GM19043 (cell line): ENCODE measurements at regions not wholly inside any gene's neighbourhood (a gene's known extent, or its start where the extent isn't known, plus 50 kb on each side); places are given as distances from the start of the nearest gene placed in this dataset.

Source experiments
- ATAC-seq: cut with Tn5 transposase; IDR thresholded peaks from one replicate; pipeline ENCODE4 v1.9.1; 2021; ENCODE audit warnings: low read depth; ENCODE audit not compliant: unreplicated experiment

- ATAC-seq = no peak
These were observed 74.7 kb downstream of the BUD13 start for GRCh38 chr11:116698080-116698479.

GRCh38 chr11:116697639-116698038 is 75.1 kb downstream of the BUD13 start:
- no peak for ATAC-seq

DNA sequence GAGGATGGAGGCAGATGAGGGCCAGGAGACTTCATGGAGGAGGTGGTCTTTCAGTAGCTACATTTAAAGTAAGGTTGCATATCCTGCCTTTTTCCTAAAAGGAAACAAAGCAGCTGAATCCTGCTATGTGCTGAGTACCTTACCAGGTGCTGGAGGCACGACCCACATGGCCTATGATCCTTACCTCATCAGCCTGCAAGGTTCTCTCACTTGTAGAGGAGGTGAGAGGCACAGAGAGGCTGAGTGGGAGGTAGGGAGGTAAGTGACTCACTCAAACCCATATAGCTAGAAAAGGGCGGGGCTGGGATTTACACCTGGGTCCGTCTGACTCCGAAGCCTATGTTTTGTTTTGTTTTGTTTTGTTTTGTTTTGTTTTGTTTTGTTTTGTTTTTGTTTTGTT is 75.8 kb downstream of the BUD13 start:
- no peak for ATAC-seq

GRCh38 chr11:116696381-116696941 is 76.3 kb downstream of the BUD13 start:
- ATAC-seq = no peak

- ATAC-seq = no peak
These were observed 77.0 kb downstream of the BUD13 start for GRCh38 chr11:116695657-116696254.

DNA sequence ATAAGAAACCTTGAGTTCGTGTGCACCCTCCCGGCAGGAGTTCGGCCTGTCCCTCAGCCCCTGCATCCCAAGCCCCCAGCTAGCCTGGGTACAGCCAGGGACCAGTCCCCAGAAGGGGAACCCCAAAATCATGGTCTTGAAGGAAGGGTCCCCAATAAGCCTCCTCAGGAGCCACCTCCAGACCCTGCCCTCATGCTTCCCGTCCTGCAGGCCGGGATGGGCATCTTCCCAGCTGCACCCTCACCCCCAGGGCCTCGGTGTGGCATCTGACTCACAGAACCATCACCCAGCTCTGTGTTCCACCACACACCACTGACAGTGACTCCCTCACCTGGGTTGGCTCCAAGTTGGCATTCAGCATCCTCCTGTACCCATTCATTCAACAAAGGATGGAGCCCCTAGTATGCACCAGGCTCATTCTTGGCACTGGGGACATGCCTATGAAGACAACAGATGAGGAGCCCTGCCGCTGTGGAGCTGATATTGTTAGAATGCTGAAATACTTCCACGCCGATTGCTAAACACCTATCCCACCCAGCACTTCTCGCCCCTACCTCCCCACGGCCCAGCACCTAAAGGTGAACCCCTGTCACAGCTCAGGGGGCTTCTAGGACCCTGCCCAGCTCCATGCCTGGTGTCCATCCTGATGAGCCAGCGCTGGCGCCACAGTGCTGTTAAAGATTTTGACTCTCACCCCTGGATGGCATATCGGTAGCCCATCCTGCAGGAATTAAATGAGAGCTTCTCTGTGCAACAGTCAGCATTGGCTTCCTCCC is 77.8 kb downstream of the BUD13 start:
- no peak for ATAC-seq

DNA sequence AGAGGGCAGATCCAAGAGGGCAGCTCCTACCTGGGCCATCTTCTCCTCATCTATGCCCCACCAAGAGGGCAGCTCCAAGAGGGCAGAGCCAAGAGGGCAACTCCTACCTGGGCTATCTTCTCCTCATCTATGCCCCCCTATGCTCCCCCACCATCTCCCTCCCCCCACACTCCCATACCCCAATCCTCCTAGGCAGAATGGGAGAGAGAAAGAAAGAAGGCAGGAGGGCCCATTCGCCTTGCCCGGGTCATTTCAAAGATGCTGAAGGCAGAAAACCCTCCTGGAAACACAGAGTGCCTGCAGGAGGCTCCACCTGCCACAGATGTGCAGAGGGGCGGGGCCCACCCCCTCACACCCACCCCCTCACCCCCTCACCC is 78.5 kb downstream of the BUD13 start:
- ATAC-seq = no peak

DNA sequence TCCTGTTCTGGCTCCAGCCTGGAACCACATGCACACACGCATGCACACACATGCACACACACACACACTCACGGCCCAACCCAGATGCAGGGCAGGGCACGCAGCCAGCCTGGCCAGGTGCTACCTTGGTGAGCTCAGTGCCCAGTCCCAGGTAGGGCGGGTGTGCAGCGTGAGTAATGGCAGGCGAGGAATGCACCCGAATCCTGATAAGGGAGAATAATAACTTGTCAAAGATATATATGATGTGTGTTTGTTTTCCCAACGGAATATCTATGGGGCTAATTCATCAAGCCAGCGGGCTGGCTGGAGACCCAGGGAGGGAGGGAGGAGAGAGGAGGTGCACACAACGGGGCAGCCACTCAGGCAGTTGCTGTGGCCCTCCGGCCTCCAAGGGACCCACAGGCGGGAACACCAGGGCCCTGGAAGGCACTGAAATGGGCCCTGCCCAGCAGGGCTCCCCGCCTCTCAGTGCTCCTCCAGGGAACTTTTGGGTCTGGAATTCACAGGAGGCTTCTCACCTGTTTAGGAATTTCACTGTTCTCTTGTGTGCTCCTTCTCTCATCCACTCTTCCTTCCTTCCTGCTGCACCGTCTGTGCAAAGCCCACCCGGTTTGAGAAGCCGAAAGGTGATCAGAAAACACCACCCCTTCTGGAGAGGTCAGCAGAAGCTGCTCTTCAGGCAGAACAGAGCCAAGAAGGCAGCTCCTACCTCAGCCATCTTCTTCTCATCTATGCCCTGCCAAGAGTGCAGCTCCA is 79.0 kb downstream of the BUD13 start:
- ATAC-seq = no peak

DNA sequence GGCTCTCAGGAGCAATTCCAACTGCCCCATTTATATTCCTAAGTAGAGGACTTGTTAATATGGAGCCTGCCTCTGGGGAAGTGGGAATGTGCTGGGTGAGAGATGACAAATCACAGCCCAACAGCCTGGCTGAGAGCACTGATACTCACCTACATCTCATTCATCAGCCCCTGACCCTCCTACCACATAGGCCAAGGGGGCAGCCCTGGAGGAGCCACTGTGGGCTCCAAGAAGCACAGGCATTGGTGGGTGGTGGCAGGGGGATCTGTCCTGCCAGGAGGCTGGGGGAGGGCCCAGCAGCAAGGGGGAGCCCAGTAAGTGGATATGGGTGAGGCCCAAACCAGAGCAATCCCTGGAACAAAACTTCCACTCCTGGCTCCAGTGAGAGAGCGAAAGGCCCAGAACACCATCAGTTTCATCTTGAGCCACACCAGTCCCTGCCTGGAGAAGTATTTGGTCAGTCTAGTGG is 79.7 kb downstream of the BUD13 start:
- ATAC-seq = no peak

- ATAC-seq = no peak
These were observed 80.3 kb downstream of the BUD13 start for GRCh38 chr11:116692318-116693101.

GRCh38 chr11:116691771-116692177 is 81.0 kb downstream of the BUD13 start:
- ATAC-seq = peak; percentile 82

GRCh38 chr11:116690611-116691010 is 82.2 kb downstream of the BUD13 start:
- ATAC-seq = no peak

DNA sequence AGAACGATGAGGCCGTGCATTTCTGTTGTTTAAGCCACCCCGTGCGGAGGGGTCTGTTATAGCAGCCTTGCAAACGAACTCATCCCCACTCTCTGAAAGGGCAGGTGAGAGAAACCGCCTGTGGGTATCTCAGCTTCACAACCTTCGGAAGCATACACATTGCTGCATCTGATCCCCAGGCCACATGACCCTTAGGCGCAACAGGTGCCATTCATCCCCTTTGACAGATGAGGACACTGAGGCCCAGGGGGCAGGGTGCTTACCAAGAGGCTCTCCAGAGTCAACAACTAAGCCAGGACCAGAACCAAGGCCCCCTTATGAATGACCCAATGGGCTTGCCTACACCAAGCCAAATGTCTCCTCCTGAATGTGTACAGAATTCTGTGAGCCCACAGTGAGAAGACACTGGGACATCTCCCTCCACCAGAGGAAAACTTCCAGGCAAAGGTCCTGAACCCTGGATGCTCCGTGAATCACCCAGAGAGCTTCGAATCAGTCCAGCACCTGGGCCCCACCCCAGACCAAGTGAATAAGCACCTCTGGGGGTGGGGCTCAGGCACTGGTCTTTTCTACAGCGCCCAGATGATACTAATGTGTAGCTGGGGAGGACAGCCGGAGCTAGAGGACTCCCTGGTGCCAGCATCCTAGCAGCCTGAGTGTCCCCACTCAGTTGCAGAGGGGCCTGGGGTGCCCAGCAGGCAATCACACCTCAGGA is 83.2 kb downstream of the BUD13 start:
- no peak for ATAC-seq

DNA sequence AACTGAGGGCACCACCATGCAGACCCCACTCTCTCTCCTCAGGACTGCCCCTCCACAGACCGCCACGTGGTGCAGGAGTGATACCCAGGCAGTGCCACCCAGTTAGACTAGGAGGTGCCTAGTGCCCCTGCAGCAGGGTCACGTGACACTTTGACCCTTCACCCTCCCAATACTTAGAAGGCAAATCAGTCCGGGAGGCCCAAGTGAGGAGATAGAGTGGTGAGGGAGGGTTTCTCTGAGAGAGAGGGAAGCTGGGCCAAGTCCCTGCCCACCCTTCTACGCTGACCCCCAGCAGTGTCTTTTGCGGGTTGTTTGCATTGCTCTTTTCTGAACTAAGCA is 84.6 kb downstream of the BUD13 start:
- ATAC-seq = no peak

DNA sequence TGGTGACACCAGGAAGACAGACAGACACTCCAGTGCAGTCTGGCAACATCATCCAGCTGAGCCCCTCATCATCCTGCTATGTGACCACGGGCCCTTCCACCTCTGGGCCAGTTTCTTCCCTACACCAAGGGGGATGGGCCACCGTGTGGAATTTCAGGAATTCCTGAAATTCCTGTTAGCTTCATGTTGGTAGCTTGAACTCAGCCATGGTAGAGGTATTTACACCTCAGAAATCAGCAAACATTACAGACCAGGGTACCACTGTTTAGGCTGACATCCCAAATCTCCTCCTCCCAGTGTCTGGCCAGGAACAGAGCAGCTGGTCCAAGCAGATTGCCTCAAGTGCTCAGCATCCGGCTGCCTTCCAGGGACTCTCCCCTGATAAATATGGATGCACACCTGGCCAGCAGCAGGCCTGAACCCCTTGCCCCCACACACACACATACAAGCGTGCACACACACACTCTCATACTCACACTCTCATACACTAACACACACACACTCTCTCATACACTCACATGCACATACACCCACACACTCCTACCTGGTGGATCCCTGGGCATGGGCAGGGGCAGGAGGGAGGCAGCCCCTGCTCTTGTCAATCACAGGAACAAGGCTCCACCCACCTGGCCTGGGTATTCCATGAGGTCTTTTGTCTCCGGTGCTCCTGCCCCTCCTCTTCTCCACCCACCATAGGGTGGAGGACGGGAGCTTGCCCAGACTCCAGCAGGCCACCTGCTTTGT is 85.2 kb downstream of the BUD13 start:
- ATAC-seq = no peak

- ATAC-seq = no peak
These were observed 85.9 kb downstream of the BUD13 start for GRCh38 chr11:116686866-116687265.

DNA sequence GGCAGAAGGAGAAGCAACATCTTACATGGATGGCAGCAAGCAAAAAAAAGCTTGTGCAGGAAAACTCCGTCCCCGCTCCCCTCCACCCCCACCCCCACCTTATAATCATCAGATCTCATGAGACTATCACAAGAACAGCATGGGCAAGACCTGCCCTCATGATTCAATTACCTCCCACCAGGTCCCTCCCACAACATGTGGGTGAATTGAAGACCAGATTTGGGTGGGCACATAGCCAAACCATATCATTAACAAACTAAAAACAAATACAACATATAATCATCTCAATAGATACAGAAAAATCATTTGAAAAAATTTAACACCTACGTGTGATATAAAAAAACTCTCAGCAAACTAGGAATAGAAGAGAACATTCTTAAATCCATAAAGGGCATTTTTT is 88.8 kb downstream of the BUD13 start:
- no peak for ATAC-seq

DNA sequence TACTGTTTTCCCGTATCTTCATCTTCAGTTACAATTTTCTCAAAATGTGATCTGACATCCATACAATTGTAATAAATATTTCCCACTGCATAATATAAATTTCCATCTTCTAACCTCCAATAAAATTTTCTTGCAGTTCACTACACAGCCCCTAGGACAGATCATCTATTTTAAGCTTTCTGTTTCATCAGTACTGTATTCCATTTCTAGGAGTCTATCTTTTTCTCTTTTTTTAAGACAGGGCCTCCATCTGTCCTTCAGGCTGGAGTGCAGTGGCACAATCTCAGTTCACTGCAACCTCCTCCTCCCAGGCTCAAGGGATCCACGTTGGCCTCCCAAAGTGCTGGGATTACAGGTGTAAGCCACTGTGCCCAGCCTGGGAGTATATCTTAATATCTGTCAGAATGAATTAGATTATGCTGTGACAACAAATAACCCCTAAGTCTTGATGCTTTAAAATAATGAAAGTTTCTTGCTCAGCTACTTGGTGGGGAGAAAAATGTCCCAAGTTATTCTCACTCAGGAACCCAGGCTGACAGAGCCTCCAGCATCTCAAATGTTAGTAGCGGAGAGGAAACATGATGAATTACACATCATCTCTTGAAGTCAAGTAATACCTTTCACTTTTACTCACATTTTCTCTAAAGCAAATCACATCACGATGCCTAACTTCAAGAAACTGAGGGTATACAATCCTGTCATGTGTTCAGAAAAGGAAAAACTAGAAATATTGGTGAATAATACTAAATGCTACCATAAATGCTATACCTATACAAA is 92.2 kb downstream of the BUD13 start:
- ATAC-seq = no peak

GRCh38 chr11:116678887-116679286 is 93.9 kb downstream of the BUD13 start:
- ATAC-seq = no peak
